ENCODE measurements at regions not wholly inside any gene's neighbourhood (a gene's known extent, or its start where the extent isn't known, plus 50 kb on each side); places are given as distances from the start of the nearest gene placed in this dataset.
"Not testable (repeated sequence)": the region's sequence is repeated elsewhere in the genome, so short reads cannot be mapped to it uniquely, and the experiment has no call there.

- H3K4me3 ChIP-seq (ENCODE audit: low read depth, low read length), result no peak overlapping the region
- no peaks in the 10 kb centered on the region for H3K4me1 ChIP-seq (ENCODE audit: control insufficient read depth in 1 of 2, insufficient read depth in 2 of 2, low read length in 2 of 2)
- no CpG with 5 or more reads among the region's 2 CpGs for WGBS (ENCODE audit: extremely low coverage, insufficient coverage, insufficient read length)
- no peak for DNase-seq
- no peak overlapping the region for H4K8ac ChIP-seq (ENCODE audit: low read depth, low read length)
- H3K23ac ChIP-seq (ENCODE audit: low read length), result no peak overlapping the region
- H3K79me2 ChIP-seq (ENCODE audit: control insufficient read depth, insufficient read depth, low read length, poor library complexity), result no peaks in the 10 kb centered on the region
- no peak overlapping the region for H4K12ac ChIP-seq (ENCODE audit: low read depth, low read length)
- no peaks in the 10 kb centered on the region for H3K27me3 ChIP-seq (ENCODE audit: insufficient read depth, low read length)
- H2BK12ac ChIP-seq (ENCODE audit: low read length), result no peak overlapping the region
- no peak overlapping the region for H3K18ac ChIP-seq (ENCODE audit: low read length)
- H3K27ac ChIP-seq (ENCODE audit: low read depth, low read length), result no peak overlapping the region
- peaks cover 12% of the 10 kb centered on the region for H3K9me3 ChIP-seq (ENCODE audit: insufficient read depth, low read depth, low read length)
- no peak overlapping the region for H2AFZ ChIP-seq (ENCODE audit: insufficient read depth, low read length, poor library complexity)
- H4K91ac ChIP-seq (ENCODE audit: low read depth, low read length), result no peak overlapping the region
- no peak overlapping the region for H3K4ac ChIP-seq (ENCODE audit: low read depth, low read length)
- no peaks in the 10 kb centered on the region for H3K36me3 ChIP-seq (ENCODE audit: control insufficient read depth in 1 of 2, insufficient read depth in 2 of 2, low read length in 2 of 2)
- H3K14ac ChIP-seq (ENCODE audit: low read length), result no peak overlapping the region
- H3K4me2 ChIP-seq (ENCODE audit: low read length), result no peak overlapping the region
- H2BK120ac ChIP-seq (ENCODE audit: insufficient read depth, low read length, poor library complexity), result no peak overlapping the region
- no peak overlapping the region for H2AK5ac ChIP-seq (ENCODE audit: low read length)
- H3K79me1 ChIP-seq (ENCODE audit: low read length), result no peaks in the 10 kb centered on the region
- no peak overlapping the region for H3K9ac ChIP-seq (ENCODE audit: low read length)
- no peak overlapping the region for H2BK5ac ChIP-seq (ENCODE audit: low read depth, low read length, poor library complexity)
Measured at GRCh38 chr11:13577881-13578280, 82.1 kb upstream of the PTH start.

- H3K4me2 ChIP-seq (ENCODE audit: low read length), result no peak overlapping the region
- WGBS (ENCODE audit: extremely low coverage, insufficient coverage, insufficient read length), result no CpG with 5 or more reads among the region's 1 CpG
Measured at GRCh38 chr11:13576995-13577394, 81.2 kb upstream of the PTH start.

GRCh38 chr11:13575385-13575784, 79.6 kb upstream of the PTH start:
- not testable (repeated sequence) for H3K9ac ChIP-seq (ENCODE audit: low read length); H3K4me2 ChIP-seq (ENCODE audit: low read length); H3K4ac ChIP-seq (ENCODE audit: low read depth, low read length); H3K14ac ChIP-seq (ENCODE audit: low read length); H3K27me3 ChIP-seq (ENCODE audit: insufficient read depth, low read length); H3K27ac ChIP-seq (ENCODE audit: low read depth, low read length); H3K9me3 ChIP-seq (ENCODE audit: insufficient read depth, low read depth, low read length); H4K8ac ChIP-seq (ENCODE audit: low read depth, low read length); H2BK12ac ChIP-seq (ENCODE audit: low read length); H2AFZ ChIP-seq (ENCODE audit: insufficient read depth, low read length, poor library complexity); H3K36me3 ChIP-seq (ENCODE audit: control insufficient read depth in 1 of 2, insufficient read depth in 2 of 2, low read length in 2 of 2); H4K12ac ChIP-seq (ENCODE audit: low read depth, low read length); H3K18ac ChIP-seq (ENCODE audit: low read length); H3K79me1 ChIP-seq (ENCODE audit: low read length); H4K91ac ChIP-seq (ENCODE audit: low read depth, low read length); H3K23ac ChIP-seq (ENCODE audit: low read length); H3K4me1 ChIP-seq (ENCODE audit: control insufficient read depth in 1 of 2, insufficient read depth in 2 of 2, low read length in 2 of 2); H2BK5ac ChIP-seq (ENCODE audit: low read depth, low read length, poor library complexity); DNase-seq; H2AK5ac ChIP-seq (ENCODE audit: low read length); H3K4me3 ChIP-seq (ENCODE audit: low read depth, low read length); H3K79me2 ChIP-seq (ENCODE audit: control insufficient read depth, insufficient read depth, low read length, poor library complexity); H2BK120ac ChIP-seq (ENCODE audit: insufficient read depth, low read length, poor library complexity)
- no CpG with 5 or more reads among the region's 1 CpG for WGBS (ENCODE audit: extremely low coverage, insufficient coverage, insufficient read length)

More at GRCh38 chr11:13576995-13577394, 81.2 kb upstream of the PTH start:
- Histone ChIP-seq H3K4ac (ENCODE audit: low read depth, low read length) (no peak overlapping the region), H2BK120ac (ENCODE audit: insufficient read depth, low read length, poor library complexity) (no peak overlapping the region), H3K14ac (ENCODE audit: low read length) (no peak overlapping the region), H3K9ac (ENCODE audit: low read length) (no peak overlapping the region), H3K4me3 (ENCODE audit: low read depth, low read length) (no peak overlapping the region), H2AFZ (ENCODE audit: insufficient read depth, low read length, poor library complexity) (no peak overlapping the region), H2AK5ac (ENCODE audit: low read length) (no peak overlapping the region), H4K8ac (ENCODE audit: low read depth, low read length) (no peak overlapping the region), H2BK5ac (ENCODE audit: low read depth, low read length, poor library complexity) (no peak overlapping the region), H3K27ac (ENCODE audit: low read depth, low read length) (no peak overlapping the region), H3K79me1 (ENCODE audit: low read length) (no peaks in the 10 kb centered on the region), H3K9me3 (ENCODE audit: insufficient read depth, low read depth, low read length) (peaks cover 7% of the 10 kb centered on the region), H3K27me3 (ENCODE audit: insufficient read depth, low read length) (no peaks in the 10 kb centered on the region), H3K36me3 (ENCODE audit: control insufficient read depth in 1 of 2, insufficient read depth in 2 of 2, low read length in 2 of 2) (no peaks in the 10 kb centered on the region), H4K91ac (ENCODE audit: low read depth, low read length) (no peak overlapping the region), H3K79me2 (ENCODE audit: control insufficient read depth, insufficient read depth, low read length, poor library complexity) (no peaks in the 10 kb centered on the region), H2BK12ac (ENCODE audit: low read length) (no peak overlapping the region), H3K4me1 (ENCODE audit: control insufficient read depth in 1 of 2, insufficient read depth in 2 of 2, low read length in 2 of 2) (no peaks in the 10 kb centered on the region), H3K18ac (ENCODE audit: low read length) (no peak overlapping the region), H3K23ac (ENCODE audit: low read length) (no peak overlapping the region), H4K12ac (ENCODE audit: low read depth, low read length) (no peak overlapping the region)
- DNase-seq, result no peak

- H3K4me2 ChIP-seq (ENCODE audit: low read length), result no peak overlapping the region
- no peaks in the 10 kb centered on the region for H3K4me1 ChIP-seq (ENCODE audit: control insufficient read depth in 1 of 2, insufficient read depth in 2 of 2, low read length in 2 of 2)
- no peaks in the 10 kb centered on the region for H3K79me2 ChIP-seq (ENCODE audit: control insufficient read depth, insufficient read depth, low read length, poor library complexity)
- peaks cover 2% of the 10 kb centered on the region for H3K9me3 ChIP-seq (ENCODE audit: insufficient read depth, low read depth, low read length)
- H3K79me1 ChIP-seq (ENCODE audit: low read length), result no peaks in the 10 kb centered on the region
- H4K12ac ChIP-seq (ENCODE audit: low read depth, low read length), result no peak overlapping the region
- H2BK12ac ChIP-seq (ENCODE audit: low read length), result no peak overlapping the region
- H3K18ac ChIP-seq (ENCODE audit: low read length), result no peak overlapping the region
- H3K23ac ChIP-seq (ENCODE audit: low read length), result no peak overlapping the region
- H3K9ac ChIP-seq (ENCODE audit: low read length), result no peak overlapping the region
- H2AK5ac ChIP-seq (ENCODE audit: low read length), result no peak overlapping the region
- no peak overlapping the region for H4K8ac ChIP-seq (ENCODE audit: low read depth, low read length)
- H2BK5ac ChIP-seq (ENCODE audit: low read depth, low read length, poor library complexity), result no peak overlapping the region
- no peak overlapping the region for H3K4ac ChIP-seq (ENCODE audit: low read depth, low read length)
- H3K36me3 ChIP-seq (ENCODE audit: control insufficient read depth in 1 of 2, insufficient read depth in 2 of 2, low read length in 2 of 2), result no peaks in the 10 kb centered on the region
- H3K14ac ChIP-seq (ENCODE audit: low read length), result no peak overlapping the region
- DNase-seq, result no peak
- H3K27ac ChIP-seq (ENCODE audit: low read depth, low read length), result no peak overlapping the region
- no peak overlapping the region for H3K4me3 ChIP-seq (ENCODE audit: low read depth, low read length)
- no peak overlapping the region for H2AFZ ChIP-seq (ENCODE audit: insufficient read depth, low read length, poor library complexity)
- no peaks in the 10 kb centered on the region for H3K27me3 ChIP-seq (ENCODE audit: insufficient read depth, low read length)
- H2BK120ac ChIP-seq (ENCODE audit: insufficient read depth, low read length, poor library complexity), result no peak overlapping the region
- no peak overlapping the region for H4K91ac ChIP-seq (ENCODE audit: low read depth, low read length)
Measured at GRCh38 chr11:13567551-13567950, 71.8 kb upstream of the PTH start.

GRCh38 chr11:13561860-13562259, 66.1 kb upstream of the PTH start:
- Histone ChIP-seq H2BK120ac (ENCODE audit: insufficient read depth, low read length, poor library complexity) (no peak overlapping the region), H3K27ac (ENCODE audit: low read depth, low read length) (no peak overlapping the region), H2AFZ (ENCODE audit: insufficient read depth, low read length, poor library complexity) (no peak overlapping the region), H3K4ac (ENCODE audit: low read depth, low read length) (no peak overlapping the region), H3K18ac (ENCODE audit: low read length) (no peak overlapping the region), H4K8ac (ENCODE audit: low read depth, low read length) (no peak overlapping the region), H3K27me3 (ENCODE audit: insufficient read depth, low read length) (no peaks in the 10 kb centered on the region), H3K23ac (ENCODE audit: low read length) (no peak overlapping the region), H3K4me1 (ENCODE audit: control insufficient read depth in 1 of 2, insufficient read depth in 2 of 2, low read length in 2 of 2) (no peaks in the 10 kb centered on the region), H3K4me2 (ENCODE audit: low read length) (no peak overlapping the region), H2AK5ac (ENCODE audit: low read length) (no peak overlapping the region), H4K91ac (ENCODE audit: low read depth, low read length) (no peak overlapping the region), H3K14ac (ENCODE audit: low read length) (no peak overlapping the region), H4K12ac (ENCODE audit: low read depth, low read length) (no peak overlapping the region), H2BK5ac (ENCODE audit: low read depth, low read length, poor library complexity) (no peak overlapping the region), H2BK12ac (ENCODE audit: low read length) (no peak overlapping the region), H3K79me2 (ENCODE audit: control insufficient read depth, insufficient read depth, low read length, poor library complexity) (no peaks in the 10 kb centered on the region), H3K9me3 (ENCODE audit: insufficient read depth, low read depth, low read length) (no peaks in the 10 kb centered on the region), H3K9ac (ENCODE audit: low read length) (no peak overlapping the region), H3K36me3 (ENCODE audit: control insufficient read depth in 1 of 2, insufficient read depth in 2 of 2, low read length in 2 of 2) (no peaks in the 10 kb centered on the region), H3K79me1 (ENCODE audit: low read length) (no peaks in the 10 kb centered on the region), H3K4me3 (ENCODE audit: low read depth, low read length) (no peak overlapping the region)
- DNase-seq, result no peak

Data from trophoblast cell (in vitro differentiated cells and primary cell).